Myocyte (in vitro differentiated cells): ENCODE measurements at regions not wholly inside any gene's neighbourhood (a gene's known extent, or its start where the extent isn't known, plus 50 kb on each side); places are given as distances from the start of the nearest gene placed in this dataset.

Experiments used
- DNase-seq: peaks from one replicate; pipeline ENCODE4 v3.0.0-alpha.2; 2012; ENCODE audit warnings: low read depth

DNA sequence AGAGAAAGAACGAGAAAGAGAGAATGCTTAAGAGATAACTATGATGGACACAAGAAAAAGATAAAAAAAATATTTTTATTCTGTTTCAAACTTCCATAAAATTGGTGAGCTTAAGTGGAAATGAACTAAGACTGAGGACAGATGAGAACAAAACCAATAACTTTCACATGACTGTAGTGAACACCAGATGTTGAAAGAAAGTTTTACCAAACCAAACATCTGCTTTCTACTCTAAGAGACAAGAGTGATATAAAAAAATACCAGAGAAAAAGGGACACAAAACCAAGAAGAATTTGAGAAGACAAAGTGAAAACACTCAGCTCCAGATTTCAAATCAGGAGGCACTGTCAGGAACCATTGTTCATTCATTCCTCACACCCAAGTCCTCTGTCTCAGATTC is 147.9 kb downstream of the IMPG2 start:
- no peak for DNase-seq

DNA sequence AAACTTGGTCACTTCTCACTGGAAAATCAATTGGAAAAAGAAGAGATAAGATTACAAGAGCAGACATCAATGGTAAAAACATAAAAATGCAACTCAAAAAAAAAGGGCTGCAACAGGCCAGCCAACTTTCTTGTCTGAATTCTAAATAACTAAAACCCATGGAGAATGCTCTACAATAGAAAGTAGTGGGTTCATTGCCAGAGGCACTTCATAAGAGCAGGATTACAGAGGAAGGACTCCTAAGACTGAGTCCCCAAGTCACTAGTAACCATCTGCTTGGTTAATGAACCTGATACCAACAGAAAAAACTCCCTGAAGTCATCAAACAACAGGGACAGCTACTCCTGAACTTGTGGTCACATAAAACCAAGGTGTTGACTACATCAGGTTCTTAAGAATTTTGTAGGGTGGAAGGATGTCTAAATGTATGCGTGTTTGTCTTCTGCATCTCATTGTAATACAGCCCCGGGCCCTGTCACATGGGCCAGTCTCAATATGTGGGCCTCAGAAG is 148.6 kb downstream of the IMPG2 start:
- DNase-seq = no peak

DNA sequence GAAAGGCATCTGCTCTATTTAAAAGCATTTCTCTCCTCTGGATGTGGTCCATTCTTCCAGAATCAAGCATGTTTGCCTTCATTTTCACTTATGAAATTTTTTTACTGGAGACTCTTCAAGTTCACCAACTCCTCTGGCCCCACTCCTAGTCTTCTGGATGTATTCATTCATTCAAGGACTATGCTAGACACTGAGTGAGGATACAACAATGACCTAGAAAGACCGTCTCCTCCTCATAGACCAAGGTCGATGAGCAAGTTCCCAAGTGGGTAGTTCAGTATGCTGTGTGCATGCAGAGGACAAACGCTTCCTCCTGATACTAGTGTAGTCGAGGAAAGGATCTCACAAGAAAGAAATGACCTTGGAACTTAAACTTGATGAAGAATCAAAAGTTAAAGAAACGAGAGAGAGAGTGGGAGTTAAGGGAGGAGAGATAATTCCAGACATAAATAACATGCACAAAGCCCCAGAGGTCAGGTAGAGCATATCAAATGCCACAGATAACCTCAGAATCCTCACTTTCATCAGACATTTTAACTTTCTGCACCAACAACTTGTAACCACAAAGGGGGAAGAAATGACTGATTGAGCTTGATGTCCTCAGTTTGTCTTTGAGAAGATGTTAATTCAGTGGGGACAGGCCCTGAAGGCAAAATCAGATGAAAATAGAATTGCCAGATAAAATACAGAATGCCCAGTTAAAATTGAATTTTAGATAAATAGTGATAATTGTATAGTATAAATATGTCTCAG is 149.4 kb downstream of the IMPG2 start:
- no peak for DNase-seq

DNA sequence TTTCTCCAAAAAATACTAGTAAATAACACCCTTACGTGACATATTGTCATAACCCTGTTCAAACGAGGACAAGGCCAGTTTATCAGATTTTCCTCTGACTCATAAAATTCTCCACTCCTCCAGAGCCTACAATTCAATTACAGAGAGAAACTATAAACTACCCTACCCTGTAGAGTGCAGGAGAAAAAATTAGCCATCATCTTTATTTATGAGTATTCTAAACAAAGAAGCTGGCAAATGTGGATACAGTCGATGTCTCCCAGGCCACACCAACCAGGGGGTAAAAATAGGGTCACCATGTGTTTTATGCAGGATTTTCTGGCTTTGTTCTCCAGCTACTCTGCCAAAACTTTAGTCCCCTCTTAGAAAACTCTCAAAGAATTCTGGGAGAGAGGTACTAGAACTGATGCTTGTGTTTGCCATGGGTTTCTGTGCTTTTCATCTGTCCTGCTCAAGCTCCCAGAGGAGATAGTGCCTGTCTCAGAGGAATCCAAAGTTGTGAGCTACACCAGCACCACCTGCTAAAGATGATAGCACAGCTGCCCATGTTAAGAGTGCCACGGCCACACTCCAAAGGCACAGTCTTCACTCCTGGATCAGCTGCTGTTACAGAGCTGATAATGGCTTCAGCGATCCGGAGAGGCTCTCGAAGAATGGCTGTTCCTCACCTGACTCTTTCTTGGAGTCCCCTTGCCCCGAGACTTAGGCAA is 150.2 kb downstream of the IMPG2 start:
- DNase-seq = peak; percentile 70

DNA sequence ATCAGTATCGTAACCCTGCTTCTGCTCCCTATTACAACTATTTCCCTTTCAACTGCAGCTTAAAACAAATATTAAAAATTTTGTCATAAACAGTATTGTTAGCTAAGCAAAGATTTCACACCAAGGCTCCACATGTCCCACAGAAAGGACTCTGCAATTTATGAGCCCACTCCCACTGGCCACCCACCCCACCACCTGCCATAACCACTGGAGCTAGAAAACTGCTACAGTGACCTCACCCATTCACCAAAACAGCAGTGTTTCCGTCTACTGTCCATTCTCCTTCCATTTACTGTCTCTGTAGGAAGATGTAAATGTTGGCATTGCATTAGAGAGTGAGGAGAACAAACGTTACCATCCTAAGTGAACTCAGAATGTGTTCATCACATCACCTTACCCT is 150.9 kb downstream of the IMPG2 start:
- DNase-seq = no peak

DNA sequence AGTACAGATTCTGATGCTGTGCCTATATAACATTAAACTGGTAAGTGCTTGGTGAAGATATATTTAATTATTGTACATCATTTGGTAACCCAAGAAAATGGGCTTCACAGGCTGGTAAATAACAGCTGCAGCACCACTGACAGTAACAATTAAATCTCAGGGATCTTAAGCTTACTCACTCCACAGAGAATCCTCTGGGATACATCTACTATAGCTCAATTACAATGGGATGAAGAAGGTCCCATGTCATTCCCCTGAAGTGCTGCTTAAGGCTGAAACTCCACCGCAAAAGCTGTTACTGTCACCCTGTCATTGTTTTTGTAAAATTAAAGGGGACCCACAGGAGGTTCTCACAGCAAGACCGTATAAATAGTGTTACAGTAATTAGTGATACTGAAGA is 153.0 kb downstream of the IMPG2 start:
- DNase-seq = peak; percentile 61

DNA sequence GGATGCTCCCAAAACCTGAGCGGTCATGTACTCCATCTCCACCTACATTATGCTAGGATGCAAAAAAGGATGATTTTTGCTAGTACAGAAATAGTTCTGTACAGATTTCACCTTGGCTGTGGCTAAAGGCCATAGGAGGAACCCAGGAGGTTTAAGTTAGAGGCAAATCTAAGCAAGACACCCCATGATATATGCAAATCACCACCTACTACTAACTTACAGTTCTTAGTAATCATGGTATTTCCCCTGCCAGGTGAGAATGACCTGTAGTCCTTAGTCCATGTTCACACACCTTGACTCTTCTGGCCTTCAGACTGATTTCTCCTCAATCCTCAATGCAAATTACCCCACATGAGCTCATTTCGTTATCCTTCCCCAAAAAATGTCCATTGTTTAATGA is 154.2 kb downstream of the IMPG2 start:
- no peak for DNase-seq

DNA sequence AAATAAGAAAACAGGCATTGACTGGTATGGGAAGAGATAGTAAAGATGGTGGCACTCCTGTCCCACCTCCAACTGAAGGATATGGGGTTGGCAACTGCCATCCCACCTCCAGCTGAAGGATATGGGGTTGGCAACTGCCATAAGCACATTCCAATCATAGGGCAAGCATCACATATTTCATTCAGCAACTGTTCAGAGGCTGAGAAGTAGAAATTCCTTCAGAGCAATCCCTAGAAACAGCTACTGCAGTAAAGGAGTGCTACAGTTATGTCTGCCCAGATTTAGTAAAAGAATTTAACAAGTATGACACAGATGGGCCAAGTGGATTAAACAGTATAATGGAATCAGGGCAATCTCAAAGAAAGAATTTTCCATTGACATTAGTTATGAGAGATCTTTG is 156.8 kb downstream of the IMPG2 start:
- DNase-seq = peak; percentile 46

DNA sequence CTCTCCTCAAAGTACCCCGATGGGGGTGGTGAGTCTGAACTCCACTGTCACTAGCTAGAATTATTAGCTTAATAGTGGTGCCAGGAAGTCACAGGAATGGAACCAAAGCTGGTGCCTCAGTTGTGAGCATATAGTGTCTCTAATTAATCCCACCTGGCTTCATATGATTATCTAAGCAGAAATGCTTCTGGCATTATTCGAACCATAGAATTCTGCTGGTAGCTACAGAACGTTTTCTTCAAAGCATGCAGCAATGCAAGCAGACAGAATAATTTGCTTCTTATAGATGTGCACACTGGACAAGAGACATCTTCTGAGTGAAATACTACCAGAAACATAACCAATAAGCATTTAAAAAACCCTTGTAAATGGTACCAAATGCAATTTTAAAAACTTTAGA is 160.9 kb downstream of the IMPG2 start:
- DNase-seq = no peak

DNA sequence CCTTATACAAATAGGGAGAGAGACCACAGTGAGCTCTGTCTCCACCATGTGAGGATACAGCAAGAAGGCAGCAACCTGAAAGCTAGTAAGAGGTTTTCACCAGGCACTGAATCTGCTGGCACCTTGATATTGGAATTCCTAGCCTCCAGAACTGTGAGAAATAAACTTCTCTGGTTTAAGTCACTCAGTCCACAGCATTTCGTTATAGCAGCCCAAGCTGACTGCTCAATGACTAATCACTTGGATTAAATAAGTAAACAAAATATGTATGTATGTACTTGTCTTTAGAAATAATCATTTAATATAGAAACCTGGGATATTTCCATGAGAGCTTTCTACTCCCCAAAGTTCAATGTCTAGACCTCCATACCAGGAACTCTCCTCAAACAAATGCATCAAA is 162.0 kb downstream of the IMPG2 start:
- DNase-seq = no peak

DNA sequence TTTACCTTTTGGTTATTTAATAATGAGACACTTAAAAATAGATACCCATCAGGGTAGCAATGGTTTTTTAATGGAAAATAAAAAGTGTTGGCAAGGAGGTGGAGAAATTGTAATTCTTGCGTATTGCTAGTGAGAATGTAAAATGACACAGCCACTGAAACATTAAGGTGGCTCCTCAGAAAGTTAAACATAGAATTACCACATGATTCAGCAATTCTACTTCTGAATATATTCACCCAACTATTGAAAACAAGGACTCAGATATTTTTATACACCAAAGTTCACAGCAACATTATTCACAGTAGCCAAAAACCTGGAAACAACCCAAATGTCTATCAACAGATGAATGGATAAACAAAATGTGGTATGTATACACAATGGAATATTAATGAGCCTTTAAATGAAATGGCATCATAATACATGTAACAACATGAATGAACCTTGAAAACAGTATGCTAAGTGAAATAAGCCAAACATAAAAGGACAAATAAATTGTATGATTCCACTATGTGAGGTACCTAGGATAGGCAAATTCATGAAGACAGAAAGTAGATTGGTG is 163.5 kb downstream of the IMPG2 start:
- no peak for DNase-seq

DNA sequence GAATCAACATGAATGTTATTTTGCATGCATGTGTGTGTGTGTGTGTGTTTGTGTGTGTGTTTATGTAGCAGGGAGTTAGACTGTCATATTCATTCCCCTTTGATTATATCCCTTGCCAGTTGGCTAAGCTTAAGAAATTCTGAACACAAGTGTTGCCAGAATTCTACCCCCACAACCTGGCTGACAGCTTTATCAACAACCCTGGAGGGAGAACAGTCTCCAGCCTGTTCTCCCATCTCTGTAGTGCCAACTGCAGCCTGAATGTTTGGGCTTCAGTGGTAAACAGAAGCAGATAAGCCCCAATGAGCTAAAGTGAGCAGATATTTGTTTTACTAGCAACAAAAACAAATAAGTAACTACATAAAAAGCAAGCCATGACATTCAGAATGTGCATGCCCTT is 162.6 kb upstream of the ABI3BP start:
- DNase-seq = peak; percentile 39

DNA sequence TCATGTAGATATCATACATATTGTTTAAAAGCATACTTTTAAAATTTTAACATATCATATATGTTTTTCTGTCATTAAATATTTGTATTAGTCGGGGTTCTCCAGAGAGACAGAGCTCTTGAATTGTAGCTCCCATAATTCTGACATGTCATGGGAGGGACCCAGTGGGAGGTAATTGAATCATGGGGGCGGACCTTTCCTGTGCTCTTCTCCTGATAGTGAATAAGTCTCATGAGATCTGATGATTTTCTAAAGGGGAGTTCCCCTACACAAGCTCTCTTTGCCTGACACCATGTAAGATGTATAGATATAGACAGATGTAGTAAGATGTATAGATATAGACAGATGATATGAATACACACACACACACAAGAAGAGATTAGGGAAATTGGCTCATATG is 161.2 kb upstream of the ABI3BP start:
- DNase-seq = no peak

DNA sequence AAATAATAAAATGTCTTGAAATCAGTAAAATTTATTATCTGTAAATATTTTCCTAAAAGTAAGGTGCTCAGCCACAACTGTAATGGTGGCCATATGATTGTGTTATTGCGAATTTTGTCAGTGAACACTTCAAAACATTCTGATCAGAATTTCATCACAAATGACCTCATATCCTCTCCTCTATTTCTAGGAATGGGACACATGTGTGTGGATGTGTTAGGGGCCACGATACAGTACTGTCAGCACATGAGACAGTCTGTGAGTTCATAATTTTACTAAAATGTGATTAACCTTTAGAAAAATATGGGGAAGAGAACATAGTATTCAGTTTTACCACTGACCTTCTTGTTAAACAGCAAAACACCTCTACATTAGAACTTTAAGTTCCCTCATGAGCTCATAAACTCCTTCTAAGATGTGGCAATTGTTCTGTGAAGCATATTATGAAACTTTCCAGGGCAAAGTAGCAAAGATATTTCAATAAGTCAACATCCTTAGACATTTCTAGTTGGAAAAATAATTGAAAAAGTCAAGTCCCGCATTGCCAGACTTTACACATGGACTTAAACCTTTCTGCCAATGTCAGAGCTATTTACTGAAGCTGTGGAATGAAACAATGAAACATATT is 158.2 kb upstream of the ABI3BP start:
- DNase-seq = no peak

DNA sequence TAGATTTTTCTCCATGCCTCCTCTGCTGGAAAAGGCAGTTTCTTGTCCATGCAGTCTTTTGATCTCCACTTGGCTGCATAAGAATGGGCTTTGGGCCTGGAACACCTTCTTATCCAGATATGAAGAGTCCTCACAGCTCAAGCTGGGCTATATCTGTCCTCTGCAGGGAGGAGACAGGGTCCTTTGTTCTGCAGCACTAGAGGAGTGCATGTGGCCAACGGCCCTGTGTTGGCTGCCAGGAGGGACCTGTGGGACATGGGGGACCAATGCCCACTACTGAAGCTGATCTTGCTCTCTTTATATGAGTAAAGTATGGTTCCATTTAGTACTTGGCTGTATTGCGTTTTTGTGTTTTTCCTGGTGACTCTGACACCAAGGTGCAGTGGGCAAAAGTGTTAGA is 157.3 kb upstream of the ABI3BP start:
- DNase-seq = no peak

DNA sequence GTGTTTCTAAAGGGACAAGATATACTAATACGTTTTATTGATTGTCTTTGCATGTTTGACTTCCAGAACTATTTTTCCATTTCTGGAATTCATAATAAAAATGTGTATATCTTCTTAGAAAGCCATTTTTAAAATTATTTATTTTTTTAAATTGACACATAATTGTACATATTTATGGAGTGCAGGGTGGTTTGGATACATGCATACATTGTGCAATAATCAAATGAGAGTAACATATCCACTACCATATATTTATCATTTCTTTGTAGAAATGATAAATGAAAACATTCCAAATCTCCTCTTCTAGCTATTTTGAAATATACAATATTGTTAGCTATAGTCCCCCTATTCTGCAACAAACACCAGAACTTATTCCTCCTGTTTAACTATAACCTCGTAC is 156.5 kb upstream of the ABI3BP start:
- no peak for DNase-seq

DNA sequence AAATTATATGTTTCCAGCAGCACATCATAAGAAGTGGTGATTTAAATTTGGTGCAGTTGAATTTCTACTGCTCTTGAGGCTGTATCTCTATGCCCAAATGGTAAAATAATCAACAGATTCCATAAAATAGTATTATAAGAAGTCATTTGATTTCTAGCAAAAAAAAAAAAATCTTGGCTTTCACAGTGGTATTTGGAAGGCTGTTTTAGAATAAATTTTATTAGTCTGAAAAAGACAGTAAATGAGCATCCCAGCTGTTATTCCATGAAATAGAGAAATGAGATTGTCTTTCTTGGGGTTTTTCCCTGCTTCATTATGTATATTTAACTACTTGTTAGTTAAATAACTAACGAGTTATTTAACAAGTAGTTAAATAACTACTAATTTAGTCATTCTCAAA is 156.0 kb upstream of the ABI3BP start:
- DNase-seq = no peak

DNA sequence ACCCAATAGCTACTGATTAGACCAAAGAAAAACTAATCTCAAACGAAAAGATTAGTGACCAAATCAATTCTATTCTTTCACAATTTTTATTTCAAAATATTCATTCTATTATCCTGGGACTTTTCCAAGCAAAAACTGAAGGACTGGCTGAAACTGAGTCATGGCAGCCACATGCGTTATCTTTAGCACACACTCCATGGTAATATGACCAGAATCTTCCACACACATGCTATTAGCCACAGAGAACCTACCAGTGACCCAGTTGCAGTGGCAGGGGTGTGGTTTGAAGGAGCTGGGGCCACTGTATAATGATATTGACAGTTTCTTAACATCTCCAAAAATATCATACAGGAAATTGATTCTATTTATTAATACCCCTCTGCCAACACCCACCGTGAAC is 154.8 kb upstream of the ABI3BP start:
- DNase-seq = peak; percentile 52

DNA sequence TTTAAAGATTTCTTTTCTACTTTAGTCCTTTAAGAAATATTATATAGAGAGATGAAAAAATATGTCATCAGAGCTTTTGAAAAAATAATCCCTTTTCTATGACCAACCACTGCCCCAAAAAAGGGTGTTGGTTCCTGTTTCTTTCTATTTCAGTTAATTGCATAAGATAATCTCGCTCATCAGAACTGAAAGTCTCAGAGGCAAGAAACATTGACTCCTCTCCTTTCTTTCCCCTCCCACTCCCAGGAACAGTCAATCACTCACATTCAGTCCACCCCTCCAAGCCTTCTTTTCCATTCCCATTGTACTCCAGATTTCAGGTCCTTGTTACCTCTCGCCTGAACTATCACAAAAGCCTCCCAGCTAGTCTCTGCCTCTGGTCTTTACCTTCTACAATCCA is 153.7 kb upstream of the ABI3BP start:
- DNase-seq = no peak

DNA sequence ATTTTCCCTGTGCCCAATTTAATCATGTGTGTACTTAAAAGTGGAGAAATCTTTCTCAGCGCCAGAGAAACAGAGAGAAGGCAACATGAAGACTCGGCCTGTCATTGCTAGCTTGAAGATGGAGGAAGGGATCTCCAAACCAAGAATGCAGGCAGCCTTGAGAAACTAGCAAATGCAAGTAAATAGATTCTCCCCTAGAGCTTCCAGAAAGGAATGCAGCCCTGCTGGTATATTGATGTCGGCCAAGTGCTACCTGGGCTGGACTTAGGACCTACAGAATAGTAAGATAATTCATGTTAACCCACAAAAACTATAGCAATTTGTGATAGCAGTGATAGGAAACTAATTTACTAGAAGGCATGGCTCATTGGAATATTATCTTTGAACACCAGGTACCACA is 150.9 kb upstream of the ABI3BP start:
- no peak for DNase-seq

DNA sequence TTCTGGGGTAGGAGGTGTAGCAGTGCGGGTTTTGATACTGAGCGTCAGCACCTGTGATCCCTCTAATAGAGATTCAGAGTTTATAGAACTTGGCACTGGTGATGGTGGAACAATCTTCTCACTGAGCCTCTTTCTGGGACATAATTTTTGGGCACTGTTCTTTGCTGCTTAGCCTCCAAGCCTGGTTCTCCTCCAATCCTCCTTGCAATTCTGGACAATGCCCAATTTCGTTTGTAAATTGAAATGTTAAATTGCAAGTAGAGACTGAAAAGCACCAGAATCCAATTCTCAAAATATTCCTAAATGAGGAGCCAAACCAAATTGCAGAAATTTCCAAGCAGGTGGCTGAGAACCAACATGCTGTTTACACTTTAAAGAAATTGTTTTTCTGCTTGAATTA is 149.8 kb upstream of the ABI3BP start:
- DNase-seq = no peak

DNA sequence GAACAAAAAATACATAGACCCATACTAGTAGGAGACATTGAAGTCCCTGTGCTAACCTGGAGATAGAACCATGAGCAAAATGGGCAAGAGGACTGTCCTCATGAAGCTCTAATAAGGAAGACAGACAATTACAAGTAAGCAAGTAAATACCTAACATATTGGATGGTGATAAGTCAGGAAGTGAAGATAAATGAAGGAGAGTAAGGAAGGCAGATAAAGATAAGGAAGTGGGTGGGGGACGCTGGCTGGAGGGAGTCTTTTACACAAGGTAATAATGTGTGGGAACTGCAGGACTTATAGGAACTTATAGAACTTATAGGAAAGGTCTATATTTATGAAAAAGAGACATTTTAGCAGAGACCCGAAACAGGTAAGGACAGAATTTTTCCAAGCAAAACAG is 148.9 kb upstream of the ABI3BP start:
- no peak for DNase-seq
